T-cell (primary cell): ENCODE measurements at regions not wholly inside any gene's neighbourhood (a gene's known extent, or its start where the extent isn't known, plus 50 kb on each side); places are given as distances from the start of the nearest gene placed in this dataset.
"Not testable (repeated sequence)": the region's sequence is repeated elsewhere in the genome, so short reads cannot be mapped to it uniquely, and the experiment has no call there.

ENCODE experiments used
- ATAC-seq, 4 experiments: fragments of 200-7000 bp in 3 of 4; fragments of 150-1000 bp in 1 of 4; cut with Tn5 transposase; replicated peaks in 1 of 4; 1 replicate in 3 of 4; 2 replicates in 1 of 4; pipeline ENCODE4 v1.10.0; 2021; ENCODE audit warnings: moderate library complexity in 3 of 4, mild to moderate bottlenecking in 2 of 4, moderate number of reproducible peaks in 1 of 4
- CTCF ChIA-PET, 2 donors: fragments of 300-600 bp; sonication (Branson Sonifier 250); formaldehyde crosslinking; loops; one replicate each; lab custom pipeline; 2022; ENCODE audit warnings: antibody characterized with exemption in 2 of 2; lab: Charles Lee
- POLR2A ChIA-PET, 2 donors: fragments of 300-600 bp; sonication (Branson Sonifier 250); formaldehyde crosslinking; loops; one replicate each; lab custom pipeline; 2022; ENCODE audit warnings: antibody characterized with exemption in 2 of 2; lab: Charles Lee
- DNase-seq, 35 experiments: peaks; one replicate each; pipeline versions ENCODE4 v3.0.0 to v3.0.0-alpha.2; 2013 to 2023
- H3K27ac ChIP-seq: one replicate; pipeline ENCODE4 v1.5.1; 2013; ENCODE audit warnings: low read length
- H3K27me3 ChIP-seq, 2 experiments: replicated peaks in 1 of 2; 1 replicate in 1 of 2; 2 replicates in 1 of 2; pipeline versions ENCODE4 v1.6.1 to v1.7.0; 2013; ENCODE audit warnings: low read length in 1 of 2, mixed read lengths in 1 of 2; ENCODE audit not compliant: control insufficient read depth in 2 of 2, insufficient read depth in 2 of 2; ENCODE audit errors: extremely low read depth in 1 of 2
- H3K36me3 ChIP-seq, 2 donors: 1 replicate in 1 of 2; 2 replicates in 1 of 2; pipeline versions ENCODE4 v1.6.1 to v1.7.0; 2013; ENCODE audit warnings: low read length in 1 of 2; ENCODE audit not compliant: control insufficient read depth in 2 of 2, insufficient read depth in 1 of 2; ENCODE audit errors: extremely low read depth in 1 of 2
- H3K4me1 ChIP-seq, 2 experiments: 1 replicate in 1 of 2; 2 replicates in 1 of 2; pipeline versions ENCODE4 v1.6.1 to v1.7.0; 2013; ENCODE audit warnings: low read length in 2 of 2, mixed read lengths in 1 of 2; ENCODE audit not compliant: insufficient read depth in 2 of 2, control insufficient read depth in 1 of 2; ENCODE audit errors: extremely low read depth in 1 of 2
- H3K4me3 ChIP-seq, 2 donors: 1 replicate in 1 of 2; 2 replicates in 1 of 2; pipeline versions ENCODE4 v1.5.1 to v1.7.0; 2013; ENCODE audit warnings: mild to moderate bottlenecking in 2 of 2, low read length in 1 of 2, moderate library complexity in 1 of 2; ENCODE audit not compliant: control insufficient read depth in 1 of 2; ENCODE audit errors: extremely low read depth in 1 of 2
- H3K9me3 ChIP-seq: 2 replicates; pipeline ENCODE4 v1.7.0; 2013
- H3K27ac Mint-ChIP-seq, 2 donors: one replicate each; pipeline ENCODE4 v1.8.0; 2020 to 2021; ENCODE audit warnings: mild to moderate bottlenecking in 2 of 2, mixed read lengths in 2 of 2
- H3K27me3 Mint-ChIP-seq, 2 donors: one replicate each; pipeline ENCODE4 v1.8.0; 2021 to 2022; ENCODE audit warnings: mixed read lengths in 2 of 2
- H3K36me3 Mint-ChIP-seq: one replicate; pipeline ENCODE4 v1.8.0; 2021; ENCODE audit warnings: mixed read lengths
- H3K4me1 Mint-ChIP-seq, 3 donors: one replicate each; pipeline ENCODE4 v1.8.0; 2020 to 2022; ENCODE audit warnings: mixed read lengths in 3 of 3, mild to moderate bottlenecking in 1 of 3
- H3K4me3 Mint-ChIP-seq, 3 donors: one replicate each; pipeline ENCODE4 v1.8.0; 2020 to 2022; ENCODE audit warnings: mild to moderate bottlenecking in 3 of 3, mixed read lengths in 3 of 3, moderate library complexity in 3 of 3
- H3K9me3 Mint-ChIP-seq, 3 donors: one replicate each; pipeline ENCODE4 v1.8.0; 2020 to 2022; ENCODE audit warnings: mixed read lengths in 3 of 3
- WGBS: methylation state at CpG from one replicate; pipeline ENCODE4 v1.1.5; 2013; ENCODE audit warnings: missing lambda C conversion rate; ENCODE audit not compliant: insufficient coverage; 5-methylcytosine and 5-hydroxymethylcytosine counted together

GRCh38 chr9:91512235-91512634, 88.6 kb upstream of the NFIL3 start:
- H3K36me3 Mint-ChIP-seq, CTCF ChIA-PET, H3K27ac Mint-ChIP-seq, H3K4me3 ChIP-seq, H3K36me3 ChIP-seq, H3K4me1 ChIP-seq, ATAC-seq, H3K9me3 ChIP-seq, DNase-seq, H3K4me1 Mint-ChIP-seq, H3K27ac ChIP-seq, POLR2A ChIA-PET, H3K27me3 ChIP-seq, H3K4me3 Mint-ChIP-seq: not testable (repeated sequence)
- Mint-ChIP-seq H3K27me3 (peaks cover 11 to 25% of the 10 kb centered on the region in 2 donors), H3K9me3 (peaks cover 4 to 15% (median 5%) of the 10 kb centered on the region in 3 donors)
- 86% methylated on average over 4 of the region's 4 CpGs for WGBS

GRCh38 chr9:91503673-91504081, 80.0 kb upstream of the NFIL3 start:
- Histone ChIP-seq H3K9me3 (no peaks in the 10 kb centered on the region), H3K27me3 (peaks cover 0 to 13% of the 10 kb centered on the region in 2 experiments), H3K4me3 (no peak overlapping the region), H3K27ac (no peak overlapping the region), H3K4me1 (no peaks in the 10 kb centered on the region), H3K36me3 (no peaks in the 10 kb centered on the region)
- 58% methylated on average over 3 of the region's 4 CpGs for WGBS
- Mint-ChIP-seq H3K27me3 (peaks cover 13 to 19% of the 10 kb centered on the region in 2 donors), H3K4me1 (no peaks in the 10 kb centered on the region), H3K27ac (no peak overlapping the region), H3K36me3 (no peaks in the 10 kb centered on the region), H3K4me3 (no peak overlapping the region), H3K9me3 (no peaks in the 10 kb centered on the region)
- DNase-seq (peak in 1 of 35 experiments; percentile 8), ATAC-seq (no peak)
- ChIA-PET CTCF (interaction anchor here in 1 of 2 donors (0.6 kb wide), 1 partner anchor 638 kb away, joined by 3 read pairs; no protein-coding TSS in a partner anchor), POLR2A (no interaction called here)

- no peak overlapping the region for H3K4me3 Mint-ChIP-seq
- DNase-seq (no peak), ATAC-seq (no peak)
- no peaks in the 10 kb centered on the region for H3K4me1 Mint-ChIP-seq
- CTCF ChIA-PET = no interaction called here
- POLR2A ChIA-PET = interaction anchor here in 1 of 2 donors (0.6 kb wide), 1 partner anchor 1111 kb away, joined by 3 read pairs; no protein-coding TSS in a partner anchor
- H3K4me3 ChIP-seq = no peak overlapping the region
- H3K9me3 ChIP-seq = no peaks in the 10 kb centered on the region
- no peaks in the 10 kb centered on the region for H3K9me3 Mint-ChIP-seq
- no peaks in the 10 kb centered on the region for H3K36me3 Mint-ChIP-seq
- H3K4me1 ChIP-seq = no peaks in the 10 kb centered on the region
- H3K27me3 ChIP-seq = peaks cover 0 to 13% of the 10 kb centered on the region in 2 experiments
- H3K27ac Mint-ChIP-seq = no peak overlapping the region
- no peak overlapping the region for H3K27ac ChIP-seq
- no peaks in the 10 kb centered on the region for H3K36me3 ChIP-seq
- 93% methylated on average over 8 of the region's 12 CpGs for WGBS
- peaks cover 13 to 19% of the 10 kb centered on the region in 2 donors for H3K27me3 Mint-ChIP-seq
Observed at GRCh38 chr9:91502913-91503672, 79.5 kb upstream of the NFIL3 start.

- Mint-ChIP-seq H3K36me3 (no peaks in the 10 kb centered on the region), H3K4me1 (no peaks in the 10 kb centered on the region), H3K27ac (no peak overlapping the region), H3K27me3 (peaks cover 13 to 19% of the 10 kb centered on the region in 2 donors), H3K4me3 (no peak overlapping the region), H3K9me3 (no peaks in the 10 kb centered on the region)
- ATAC-seq = no peak
- H3K4me1 ChIP-seq = no peaks in the 10 kb centered on the region
- no peak overlapping the region for H3K27ac ChIP-seq
- WGBS = 80% methylated on average over 1 of the region's 6 CpGs
- POLR2A ChIA-PET = interaction anchor here (0.5 to 0.6 kb wide), 2 partner anchors 156 to 1111 kb away, joined by 3 read pairs; no protein-coding TSS in a partner anchor
- CTCF ChIA-PET = no interaction called here
- H3K9me3 ChIP-seq = no peaks in the 10 kb centered on the region
- peaks cover 0 to 13% of the 10 kb centered on the region in 2 experiments for H3K27me3 ChIP-seq
- H3K4me3 ChIP-seq = no peak overlapping the region
- H3K36me3 ChIP-seq = no peaks in the 10 kb centered on the region
- DNase-seq = no peak
Observed at GRCh38 chr9:91502475-91502874, 78.8 kb upstream of the NFIL3 start.

- Histone ChIP-seq H3K4me1 (no peaks in the 10 kb centered on the region), H3K9me3 (no peaks in the 10 kb centered on the region), H3K36me3 (no peaks in the 10 kb centered on the region), H3K4me3 (no peak overlapping the region), H3K27me3 (peaks cover 0 to 16% of the 10 kb centered on the region in 2 experiments), H3K27ac (no peak overlapping the region)
- DNase-seq = no peak
- Mint-ChIP-seq H3K27me3 (peaks cover 16 to 19% of the 10 kb centered on the region in 2 donors), H3K27ac (no peak overlapping the region), H3K4me1 (no peaks in the 10 kb centered on the region), H3K4me3 (no peak overlapping the region), H3K9me3 (no peaks in the 10 kb centered on the region), H3K36me3 (no peaks in the 10 kb centered on the region)
- ChIA-PET POLR2A (no interaction called here), CTCF (no interaction called here)
- no peak for ATAC-seq
- WGBS = 56% methylated on average over 6 of the region's 9 CpGs
Observed at GRCh38 chr9:91500509-91501014, 76.9 kb upstream of the NFIL3 start.

- Mint-ChIP-seq H3K4me1 (no peaks in the 10 kb centered on the region), H3K36me3 (no peaks in the 10 kb centered on the region), H3K27ac (no peak overlapping the region), H3K9me3 (peaks cover 0 to 5% (median 4%) of the 10 kb centered on the region in 3 donors), H3K4me3 (no peak overlapping the region), H3K27me3 (peaks cover 10 to 16% of the 10 kb centered on the region in 2 donors)
- no peak for DNase-seq
- Histone ChIP-seq H3K27ac (no peak overlapping the region), H3K36me3 (no peaks in the 10 kb centered on the region), H3K4me1 (no peaks in the 10 kb centered on the region), H3K9me3 (no peaks in the 10 kb centered on the region), H3K4me3 (no peak overlapping the region), H3K27me3 (peaks cover 0 to 14% of the 10 kb centered on the region in 2 experiments)
- ChIA-PET CTCF (interaction anchor here in 1 of 2 donors (0.5 kb wide), 1 partner anchor 29 kb away, joined by 10 read pairs; no protein-coding TSS in a partner anchor), POLR2A (no interaction called here)
- WGBS = 90% methylated on average over 7 of the region's 7 CpGs
- ATAC-seq = no peak
Observed at GRCh38 chr9:91496351-91496750, 72.7 kb upstream of the NFIL3 start.
